ENCODE measurements at regions not wholly inside any gene's neighbourhood (a gene's known extent, or its start where the extent isn't known, plus 50 kb on each side); places are given as distances from the start of the nearest gene placed in this dataset.
"Not testable (repeated sequence)": the region's sequence is repeated elsewhere in the genome, so short reads cannot be mapped to it uniquely, and the experiment has no call there.

DNA sequence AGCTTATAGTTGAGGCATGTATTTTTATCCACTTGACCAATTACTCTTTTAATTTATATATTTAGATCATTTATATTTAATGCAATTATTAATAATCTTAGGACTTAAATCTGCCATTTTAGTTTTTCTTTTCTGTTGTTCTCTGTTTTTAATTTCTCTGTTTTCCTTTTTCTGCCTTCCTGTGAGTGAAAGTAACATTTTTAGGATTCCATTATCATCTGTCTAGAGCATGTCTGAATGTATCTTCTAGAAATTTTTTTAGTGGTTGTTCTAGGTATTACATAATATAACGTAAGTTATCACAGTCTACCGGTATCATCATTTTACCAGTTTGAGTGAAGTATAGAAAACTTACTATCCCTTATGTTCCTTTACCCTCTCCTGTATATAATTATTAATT is 197.3 kb downstream of the UNC5CL start:
- no peak for DNase-seq (ENCODE audit: low read depth in 2 of 2)

DNA sequence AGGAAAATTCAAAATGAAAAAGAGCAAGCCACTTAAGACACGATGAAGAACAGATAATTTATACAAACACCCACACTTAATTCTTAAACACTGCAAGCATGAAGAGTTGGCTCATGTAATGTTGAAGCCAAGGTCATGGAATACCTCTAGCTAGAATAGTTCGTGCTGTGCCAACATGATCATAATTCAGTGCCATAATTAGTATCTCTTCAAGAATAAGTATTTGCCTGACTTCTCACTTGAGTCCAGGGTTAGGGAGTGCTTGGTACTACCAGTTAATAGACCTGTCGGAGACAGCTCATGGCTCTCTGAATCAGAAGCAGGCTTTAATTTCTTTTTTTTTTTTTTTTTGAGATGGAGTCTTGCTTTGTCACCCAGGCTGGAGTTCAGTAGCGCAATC is 206.3 kb downstream of the UNC5CL start:
- DNase-seq (ENCODE audit: low read depth in 2 of 2) = no peak

DNA sequence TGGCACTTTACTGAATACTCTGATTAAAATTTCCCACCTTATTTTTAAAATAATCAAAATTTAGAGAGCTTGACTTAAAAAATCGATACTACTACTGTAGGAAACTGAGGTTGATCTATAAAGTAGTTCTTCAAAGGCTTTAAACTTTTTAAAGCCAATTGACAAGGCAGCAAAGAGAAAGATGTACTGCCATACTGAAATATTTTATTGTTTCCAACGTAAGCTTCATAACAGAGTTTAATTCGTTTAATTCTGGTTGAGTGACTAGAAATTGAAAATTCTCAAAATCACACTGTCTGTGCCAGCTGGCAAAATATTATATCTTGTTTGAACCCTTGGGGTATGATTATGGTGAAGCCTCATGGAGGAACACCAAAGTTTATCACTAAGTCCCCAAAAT is 207.6 kb downstream of the UNC5CL start:
- no peak for DNase-seq (ENCODE audit: low read depth in 2 of 2)

DNA sequence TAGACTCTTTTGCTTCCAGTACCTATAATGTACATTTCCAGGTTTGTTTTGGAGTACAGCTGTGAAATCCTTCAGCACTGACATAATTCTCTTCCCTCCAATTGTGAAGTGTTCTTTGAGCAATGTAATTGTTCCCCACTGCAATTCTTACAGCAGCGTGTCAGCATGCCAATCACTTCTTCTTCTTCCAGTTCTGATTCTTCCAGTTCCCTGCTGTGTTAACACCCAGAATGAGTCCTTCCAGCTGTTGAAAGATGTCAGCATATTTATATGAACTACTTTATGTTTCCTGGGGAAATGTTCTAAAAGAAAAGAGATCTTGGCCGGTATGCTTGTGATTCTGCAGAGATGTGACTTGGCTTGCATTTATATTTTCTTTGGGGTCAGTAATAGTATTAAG is 213.9 kb downstream of the UNC5CL start:
- DNase-seq (ENCODE audit: low read depth in 2 of 2) = no peak

DNA sequence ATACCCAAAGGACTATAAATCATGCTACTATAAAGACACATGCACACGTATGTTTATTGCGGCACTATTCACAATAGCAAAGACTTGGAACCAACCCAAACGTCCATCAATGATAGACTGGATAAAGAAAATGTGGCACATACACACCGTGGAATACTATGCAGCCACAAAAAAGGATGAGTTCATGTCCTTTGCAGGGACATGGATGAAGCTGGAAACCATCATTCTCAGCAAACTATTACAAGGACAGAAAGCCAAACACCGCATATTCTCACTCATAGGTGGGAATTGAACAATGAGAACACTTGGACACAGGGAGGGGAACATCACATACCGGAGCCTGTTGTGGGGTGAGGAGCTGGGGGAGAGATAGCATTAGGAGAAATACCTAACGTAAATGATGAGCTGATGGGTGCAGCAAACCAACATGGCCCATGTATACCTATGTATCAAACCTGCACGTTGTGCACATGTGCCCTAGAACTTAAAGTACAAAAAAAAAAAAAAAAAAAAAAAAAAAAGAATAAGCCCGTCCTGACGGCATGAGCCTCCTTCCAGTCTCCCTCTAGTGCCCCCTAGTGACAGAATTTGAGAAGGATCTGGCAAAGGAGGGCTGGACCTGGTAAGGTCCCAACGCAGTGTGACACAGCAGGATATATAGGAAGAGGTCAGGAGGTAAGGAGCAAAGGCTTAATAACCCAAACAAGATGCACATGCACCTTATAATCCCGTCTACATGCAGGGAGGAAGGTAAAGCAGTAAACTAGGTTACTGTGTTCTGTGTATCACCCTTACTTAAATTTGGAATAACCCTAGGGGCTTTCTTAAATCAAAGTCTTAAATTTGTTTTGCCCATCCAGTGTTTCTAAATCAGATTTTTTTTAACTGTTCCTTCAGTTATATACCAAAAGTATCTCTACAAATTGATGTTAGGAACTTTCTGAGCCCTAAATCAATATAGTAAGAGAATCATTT is 214.8 kb downstream of the UNC5CL start:
- DNase-seq (ENCODE audit: low read depth in 2 of 2) = not testable (repeated sequence)

DNA sequence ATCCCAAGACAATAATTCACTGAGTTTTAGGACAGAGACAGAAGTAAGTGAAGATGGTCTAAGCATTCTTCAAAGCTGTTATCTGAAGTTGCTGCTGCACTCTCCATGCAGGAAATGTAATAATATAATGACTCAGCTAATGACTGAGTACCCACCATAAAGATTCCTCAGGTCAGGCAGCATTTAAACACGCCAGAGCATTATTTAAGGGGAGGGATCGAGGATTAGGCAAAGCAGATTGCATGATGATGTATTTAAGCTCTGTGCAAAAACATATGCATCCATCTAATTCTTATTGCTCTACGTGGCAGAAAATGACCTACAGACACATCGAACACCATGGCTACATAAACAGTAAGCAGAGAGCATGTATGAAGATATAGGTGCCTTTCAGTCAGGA is 216.4 kb downstream of the UNC5CL start:
- no peak for DNase-seq (ENCODE audit: low read depth in 2 of 2)

DNA sequence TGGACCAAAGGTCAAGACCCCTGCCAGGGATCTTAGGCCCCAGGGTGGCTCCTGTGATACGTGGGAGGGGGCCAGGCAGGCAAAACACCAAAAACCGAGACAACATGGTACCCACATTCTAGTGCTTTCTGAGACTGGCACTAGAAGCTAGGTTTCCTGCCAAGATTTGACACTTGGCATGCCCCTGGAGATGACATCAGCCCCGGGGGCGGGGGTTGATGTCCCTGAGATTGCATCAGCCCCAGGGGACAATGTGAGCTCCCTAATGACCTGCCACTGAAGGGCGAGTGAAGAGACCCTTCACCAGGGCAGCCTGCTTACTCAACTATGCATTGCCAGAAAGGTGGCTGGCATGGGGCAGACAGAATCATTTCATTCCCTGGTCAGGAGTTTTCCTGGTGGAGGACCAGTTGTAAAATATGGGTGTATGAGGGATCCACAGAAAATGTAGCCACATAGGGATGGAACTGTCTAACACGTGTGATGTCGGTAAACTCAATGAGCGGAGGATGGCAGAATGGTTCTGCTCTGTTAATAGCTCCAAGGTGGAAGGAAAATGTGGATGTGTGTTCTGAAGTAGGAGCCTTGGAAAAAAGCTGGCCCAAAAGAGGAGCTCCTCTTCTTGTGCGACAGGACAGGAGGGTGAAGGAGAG is 219.7 kb downstream of the UNC5CL start:
- DNase-seq (ENCODE audit: low read depth in 2 of 2) = no peak

DNA sequence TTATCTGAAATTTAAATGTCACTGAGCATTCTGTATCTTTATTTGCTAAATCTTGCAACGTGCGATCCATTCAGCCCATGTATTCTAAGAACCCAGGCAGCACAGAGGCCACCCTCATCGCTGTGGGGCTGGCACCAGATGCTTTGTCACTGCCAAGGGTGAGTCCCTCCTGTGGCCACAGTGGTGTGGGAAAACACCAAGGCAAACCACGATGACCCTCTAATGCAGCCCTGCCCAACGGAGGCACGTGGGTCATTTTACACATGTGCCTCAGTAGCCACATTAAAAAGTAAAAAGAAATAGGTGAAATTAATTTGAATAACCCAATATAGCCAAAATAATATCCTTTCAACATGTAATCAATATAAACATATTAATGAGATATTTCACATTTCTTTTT is 221.7 kb downstream of the UNC5CL start:
- no peak for DNase-seq (ENCODE audit: low read depth in 2 of 2)

DNA sequence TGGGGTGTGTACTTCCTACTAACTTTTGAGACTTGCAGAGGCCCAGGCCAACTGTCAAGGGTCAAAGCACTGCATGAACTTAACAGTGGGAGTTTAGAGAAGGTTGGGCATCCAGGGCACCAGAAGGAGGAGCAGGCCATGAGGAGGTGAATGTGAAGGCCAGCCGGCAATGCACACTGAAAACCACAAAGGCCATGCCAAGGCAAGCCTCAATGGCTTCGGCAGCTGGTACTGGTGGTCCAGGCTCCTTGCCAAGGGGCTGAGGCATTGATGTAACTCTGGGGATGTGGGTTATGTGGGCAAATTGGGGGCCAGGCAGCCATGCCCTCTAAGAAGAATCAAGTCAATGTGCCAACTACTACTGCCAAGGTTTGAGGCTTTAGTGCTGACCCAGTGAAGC is 222.4 kb downstream of the UNC5CL start:
- no peak for DNase-seq (ENCODE audit: low read depth in 2 of 2)

DNA sequence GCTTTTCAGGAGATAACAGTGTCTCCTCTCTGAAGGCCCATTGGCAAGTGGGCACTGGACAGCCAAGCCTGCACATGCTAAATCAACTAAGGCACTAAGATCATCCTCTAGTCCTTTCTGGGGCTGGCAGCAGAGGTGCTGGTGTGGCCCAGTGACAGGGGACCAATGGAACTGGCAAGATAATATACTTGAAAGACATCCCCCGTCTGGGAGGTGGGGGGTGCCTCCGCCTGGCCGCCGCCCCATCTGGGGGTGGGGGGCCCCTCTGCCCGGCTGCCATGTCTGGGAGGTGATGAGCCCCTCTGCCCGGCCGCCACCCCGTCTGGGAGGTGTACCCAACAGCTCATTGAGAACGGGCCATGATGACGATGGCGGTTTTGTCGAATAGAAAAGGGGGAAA is 223.3 kb downstream of the UNC5CL start:
- no peak for DNase-seq (ENCODE audit: low read depth in 2 of 2)

DNA sequence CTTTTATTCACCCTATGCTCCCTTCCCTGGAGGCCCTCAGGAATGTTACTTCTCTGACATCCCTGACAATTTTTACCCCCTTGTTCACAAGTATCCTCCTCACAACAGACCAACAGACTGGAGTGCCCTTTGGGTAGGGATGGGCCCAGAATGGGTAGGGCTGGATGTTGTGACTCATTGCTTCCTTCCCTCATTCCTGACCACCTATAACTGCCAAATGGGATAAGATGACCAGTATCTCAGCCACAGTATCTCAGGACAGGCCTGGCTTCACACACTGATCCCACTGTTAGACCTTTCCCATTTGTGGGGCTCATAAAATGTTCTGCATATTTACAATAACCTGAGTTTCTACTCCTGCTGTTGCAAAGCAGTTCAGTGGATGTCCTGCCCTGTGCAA is 223.0 kb upstream of the LRFN2 start:
- no peak for DNase-seq (ENCODE audit: low read depth in 2 of 2)

DNA sequence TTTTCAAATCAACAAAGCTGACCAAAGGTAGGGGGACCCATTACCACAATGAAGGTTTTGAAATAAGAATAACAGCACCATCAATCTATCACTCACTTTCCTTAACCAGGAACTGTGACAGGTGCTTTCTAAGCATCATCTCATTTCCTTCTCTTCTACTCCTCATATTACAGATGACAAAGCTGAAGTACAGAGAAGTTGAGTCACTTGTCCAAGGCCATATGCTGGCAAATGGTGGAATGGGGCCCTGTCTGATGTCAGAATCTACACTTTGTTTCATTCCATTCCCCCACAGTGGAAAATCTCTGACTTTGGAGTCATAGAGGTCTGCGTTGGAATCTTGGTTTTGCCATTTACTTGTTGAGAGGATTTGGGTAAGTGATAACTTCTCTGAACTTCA is 222.5 kb upstream of the LRFN2 start:
- DNase-seq (ENCODE audit: low read depth in 2 of 2) = no peak

DNA sequence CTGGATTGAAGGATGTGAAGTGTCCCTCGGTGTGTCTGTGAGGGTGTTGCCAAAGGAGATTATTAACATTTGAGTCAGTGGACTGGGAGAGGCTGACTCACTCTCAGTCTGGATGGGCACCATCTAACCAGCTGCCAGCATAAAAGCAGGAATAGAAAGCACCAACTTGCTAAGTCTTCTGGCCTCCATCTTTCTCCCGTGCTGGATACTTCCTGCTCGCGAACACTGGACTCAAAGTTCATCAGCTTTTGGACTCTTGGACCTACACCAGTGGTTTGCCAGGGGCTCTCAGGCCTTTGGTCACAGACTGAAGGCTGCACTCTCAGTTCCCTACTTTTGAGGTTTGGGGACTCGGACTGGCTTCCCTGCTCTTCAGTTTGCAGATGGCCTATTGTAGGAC is 220.3 kb upstream of the LRFN2 start:
- no peak for DNase-seq (ENCODE audit: low read depth in 2 of 2)

DNA sequence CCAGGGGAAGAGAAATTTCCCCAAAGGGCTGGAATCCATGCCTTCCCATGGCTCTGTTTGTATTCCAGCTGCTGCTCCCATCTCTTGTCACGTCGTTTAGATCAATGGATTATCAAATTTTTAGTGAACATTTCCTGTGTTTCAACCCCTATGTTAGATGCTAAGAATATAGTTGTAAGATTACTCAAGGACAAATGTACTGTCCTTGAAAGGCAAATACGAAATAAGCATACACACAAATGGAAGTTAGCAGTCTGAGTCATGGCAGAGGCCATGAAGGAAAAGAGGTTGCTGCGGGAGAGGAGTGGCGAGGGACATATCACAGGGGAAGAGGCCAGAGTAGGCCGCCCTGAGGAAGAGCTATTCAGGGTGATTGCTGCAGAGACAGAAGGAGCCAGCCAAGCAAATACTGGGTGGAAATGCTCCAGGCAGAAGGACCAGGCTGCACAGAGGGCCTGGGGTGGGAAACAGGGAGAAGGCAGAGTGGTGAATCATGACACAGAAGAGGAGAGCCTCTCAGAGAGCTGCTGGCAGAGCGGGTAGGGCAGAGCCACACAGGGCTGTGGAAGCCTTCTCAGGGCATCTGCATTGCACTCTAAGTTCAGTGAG is 219.2 kb upstream of the LRFN2 start:
- no peak for DNase-seq (ENCODE audit: low read depth in 2 of 2)

DNA sequence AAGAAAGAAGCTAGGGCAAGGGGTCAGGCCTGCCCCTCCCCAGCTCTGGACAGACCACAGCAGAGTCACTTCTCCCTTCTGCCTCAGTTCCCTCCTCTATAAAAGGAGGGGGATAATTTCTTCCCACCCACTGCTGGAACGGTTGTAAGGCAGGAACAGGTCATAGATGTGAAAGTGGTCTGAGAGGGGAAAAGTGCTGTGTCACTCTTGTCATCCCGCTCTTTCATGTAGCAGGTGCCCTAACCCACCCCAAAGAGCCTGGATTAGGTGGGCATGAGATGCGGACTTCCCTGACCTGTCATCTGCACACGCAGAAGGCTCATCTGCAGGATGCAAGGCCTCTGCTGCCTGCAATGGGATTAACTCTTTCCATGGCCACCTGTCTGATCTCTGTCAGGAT is 218.2 kb upstream of the LRFN2 start:
- no peak for DNase-seq (ENCODE audit: low read depth in 2 of 2)

DNA sequence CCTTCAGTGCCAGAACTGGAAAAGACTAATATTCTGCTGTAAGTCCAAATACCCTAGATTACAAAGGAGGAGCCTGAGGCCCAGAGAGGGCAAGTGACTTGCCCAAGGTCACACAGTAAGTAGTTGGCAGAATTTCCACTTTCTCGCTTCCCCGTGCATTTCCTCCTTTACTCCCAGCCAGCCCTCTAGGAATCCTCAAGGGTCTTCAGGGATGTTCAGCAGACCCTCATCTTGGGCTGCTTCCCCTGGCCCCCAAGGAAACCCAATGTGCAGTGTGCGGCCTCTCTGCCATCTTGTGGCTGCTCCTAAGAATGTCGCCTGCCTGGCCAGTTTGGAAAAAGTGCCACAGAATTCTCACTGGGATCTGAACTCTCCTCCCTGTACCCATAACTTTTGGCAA is 217.7 kb upstream of the LRFN2 start:
- DNase-seq (ENCODE audit: low read depth in 2 of 2) = no peak

DNA sequence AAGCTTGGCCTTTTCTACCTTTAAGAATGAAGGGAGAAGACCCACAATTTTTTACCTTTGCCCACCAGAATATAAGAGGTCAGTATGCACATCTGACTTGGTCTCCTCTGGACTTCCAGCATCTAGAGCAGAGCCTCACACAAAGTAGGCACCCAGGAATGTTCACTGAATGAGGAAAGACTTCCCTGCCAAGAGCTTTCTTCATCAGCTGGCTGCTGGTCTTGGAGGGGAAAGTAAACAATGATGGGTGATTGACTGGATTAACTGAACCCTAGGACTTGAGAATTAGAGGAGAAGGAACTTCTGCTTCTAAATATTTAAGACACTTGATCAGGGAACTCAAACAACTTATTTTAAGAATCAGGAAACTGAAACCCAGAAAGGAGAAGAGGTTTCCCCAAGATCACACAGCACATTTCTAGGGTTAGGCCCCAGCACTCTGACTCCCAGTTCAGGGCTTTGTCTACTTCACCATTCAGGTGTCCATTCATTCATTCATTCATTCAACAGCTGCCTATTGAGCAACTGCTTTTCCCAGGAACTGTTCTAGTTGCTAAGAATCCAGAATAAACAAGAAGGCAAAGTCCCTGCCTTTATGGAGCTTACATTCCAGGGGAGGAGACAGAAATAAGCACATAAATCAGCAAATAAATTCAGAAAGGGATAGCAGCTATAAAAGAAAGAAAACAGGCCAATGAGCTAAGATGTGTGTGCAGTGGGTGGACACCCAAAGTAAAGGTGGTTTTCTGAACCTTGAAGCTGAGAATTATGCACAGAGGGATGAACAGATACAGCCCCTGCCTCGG is 216.9 kb upstream of the LRFN2 start:
- DNase-seq (ENCODE audit: low read depth in 2 of 2) = no peak

DNA sequence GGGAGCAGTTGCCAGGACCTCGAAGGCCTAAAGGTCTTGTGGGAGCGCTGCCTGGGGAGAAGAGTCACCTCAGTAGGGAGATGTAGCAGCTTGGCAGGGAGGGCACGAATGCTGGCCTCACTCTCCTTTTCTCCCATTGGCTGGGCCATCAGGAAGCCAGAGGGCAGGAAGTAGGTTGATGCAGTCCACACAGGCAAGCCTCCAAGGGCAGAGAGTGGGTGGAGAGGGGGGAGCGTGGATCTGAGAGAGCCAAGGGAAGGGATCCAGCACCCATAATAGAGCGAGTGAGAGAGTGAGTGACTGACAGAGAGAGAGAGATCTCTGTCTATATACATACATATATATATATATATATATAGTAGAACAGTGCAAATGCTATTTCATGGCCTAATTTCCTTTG is 215.3 kb upstream of the LRFN2 start:
- no peak for DNase-seq (ENCODE audit: low read depth in 2 of 2)

DNA sequence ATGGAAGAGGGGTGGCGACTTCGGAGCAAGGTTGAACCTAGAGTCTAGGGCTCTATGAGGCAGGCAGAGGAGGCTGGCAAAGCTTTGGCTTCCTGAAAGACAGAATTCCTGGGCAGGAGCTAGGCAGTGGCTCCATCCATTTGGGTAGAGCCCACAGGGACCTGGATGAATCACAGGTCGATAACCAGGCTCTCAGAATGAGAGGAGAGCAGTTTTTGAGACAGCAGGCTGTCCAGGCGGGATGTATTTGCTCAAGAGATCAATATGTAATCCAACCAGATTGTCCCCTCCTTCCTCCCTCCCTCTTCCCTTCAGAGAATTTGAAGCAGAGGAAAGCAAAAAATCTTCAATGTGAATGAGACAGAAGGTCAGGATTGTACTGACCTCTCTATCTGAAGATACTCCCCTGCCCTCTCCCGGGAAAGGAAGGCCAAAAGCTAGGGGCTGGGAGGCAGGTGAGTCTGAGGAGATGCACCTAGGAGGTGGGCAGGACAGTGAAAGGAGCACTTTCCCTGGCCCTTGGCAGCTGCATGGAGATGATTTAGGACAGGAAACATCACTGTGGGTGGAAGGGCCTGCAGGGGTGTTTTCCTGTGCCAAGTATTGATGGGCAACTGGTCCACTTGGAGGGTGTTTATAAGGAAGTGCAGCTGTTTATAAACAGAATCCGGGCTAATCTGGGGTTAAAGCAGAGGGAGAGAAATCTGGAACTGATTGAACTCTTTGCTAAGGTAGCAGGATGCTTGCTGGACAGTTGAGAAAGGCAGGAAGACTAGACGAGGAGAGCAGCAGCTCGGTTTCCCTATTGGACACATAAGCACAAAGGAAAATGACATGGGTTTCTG is 212.4 kb upstream of the LRFN2 start:
- no peak for DNase-seq (ENCODE audit: low read depth in 2 of 2)

DNA sequence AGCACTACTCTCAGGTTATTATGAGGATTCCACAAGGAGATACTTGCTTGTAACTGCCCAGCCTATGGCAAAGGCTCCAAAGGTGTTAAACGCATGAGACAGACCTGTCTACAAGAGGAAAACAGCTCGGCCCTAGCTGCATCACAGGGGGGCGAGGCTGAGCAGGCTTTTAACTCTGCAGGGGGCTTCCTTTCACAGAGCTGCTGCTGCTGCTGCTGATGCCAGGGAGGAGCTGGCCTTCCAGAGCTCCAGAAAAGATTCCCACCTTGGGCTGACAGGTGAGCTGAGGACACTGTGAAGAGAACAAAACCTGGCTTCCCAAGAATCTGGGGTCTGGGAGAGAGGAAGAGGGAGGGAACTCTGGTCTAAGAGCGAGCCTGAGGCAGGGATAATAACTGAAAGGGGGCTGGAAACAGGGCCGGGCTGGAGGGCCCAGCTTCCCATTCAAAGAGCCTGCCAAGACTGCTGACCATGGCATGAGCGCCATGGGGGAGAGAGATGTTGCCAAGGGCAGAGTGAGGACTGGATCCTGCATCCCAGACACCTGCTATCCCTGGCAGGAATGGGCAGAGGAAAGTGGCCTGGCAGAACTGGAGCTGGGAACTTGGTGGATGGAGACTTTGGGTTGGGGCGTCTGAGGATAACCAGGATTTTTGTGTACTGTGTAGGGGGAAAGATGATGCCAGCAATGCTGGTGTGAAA is 211.1 kb upstream of the LRFN2 start:
- DNase-seq (ENCODE audit: low read depth in 2 of 2) = no peak

Data from stimulated activated CD4-positive, alpha-beta T cell treated with anti-CD3 and anti-CD28 coated beads, Interleukin-1b, Interleukin-23, amount 100 ng/mL, for 1 hour (primary cell).